ENCODE measurements at regions not wholly inside any gene's neighbourhood (a gene's known extent, or its start where the extent isn't known, plus 50 kb on each side); places are given as distances from the start of the nearest gene placed in this dataset.

GRCh38 chr2:67524777-67525176 is 127.6 kb downstream of the ETAA1 start:
- H3K9me1 ChIP-seq (replicated peaks; ENCODE audit: control insufficient read depth, extremely low read depth, insufficient read depth, low read length) = no peaks in the 10 kb centered on the region
- FAIRE-seq = no peak
- CTCF ChIA-PET = interaction anchor here (1.2 kb wide), 2 partner anchors 22 to 1095 kb away, joined by 3 read pairs; no protein-coding TSS in a partner anchor
- no peaks in the 10 kb centered on the region for H3K4me1 ChIP-seq (ENCODE audit: control insufficient read depth, extremely low read depth, insufficient read depth, low read length)
- H3K4me3 ChIP-seq (replicated peaks in 1 of 3; ENCODE audit: insufficient read depth in 1 of 3, low read depth in 1 of 3, low read length in 3 of 3) = no peak overlapping the region
- H3K79me2 ChIP-seq (ENCODE audit: control insufficient read depth, insufficient read depth, low read length) = no peaks in the 10 kb centered on the region
- no peaks in the 10 kb centered on the region for H3K36me3 ChIP-seq (ENCODE audit: control insufficient read depth in 2 of 2, extremely low read depth in 1 of 2, insufficient read depth in 2 of 2, low read length in 2 of 2)
- BruUV-seq (replicated peaks) = no TSS peak
- no peak overlapping the region for H3K27ac ChIP-seq (ENCODE audit: insufficient read depth, low read depth, low read length)
- dilution Hi-C loops (cut with MboI; ENCODE audit: extremely low pct_ligation_motif_present, low sequenced_read_pairs) = no loop called here
- POLR2A ChIA-PET = no interaction called here
- no peaks in the 10 kb centered on the region for H3K9me3 ChIP-seq (replicated peaks; ENCODE audit: control insufficient read depth, insufficient read depth, low read length)
- H3K9ac ChIP-seq (replicated peaks; ENCODE audit: extremely low read depth, insufficient read depth, low read length) = no peak overlapping the region
- no peak overlapping the region for H3K4me2 ChIP-seq (ENCODE audit: insufficient read depth, low read length)
- intact Hi-C loops (cut with micrococcal nuclease) = no loop called here
- H4K20me1 ChIP-seq (replicated peaks; ENCODE audit: control insufficient read depth, extremely low read depth, insufficient read depth, low read length) = no peaks in the 10 kb centered on the region
- TF ChIP-seq POLR2A (IDR thresholded peaks at IDR 0.05; ENCODE audit: low read depth, low read length) (no peak), CTCF (IDR thresholded peaks at IDR 0.05; ENCODE audit: extremely low read depth in 1 of 2, insufficient read depth in 1 of 2, low read depth in 1 of 2, low read length in 2 of 2) (no peak), MYC (IDR thresholded peaks at IDR 0.05; ENCODE audit: low read depth, low read length) (no peak), EZH2 (IDR thresholded peaks at IDR 0.05; ENCODE audit: borderline replicate concordance, low read depth, low read length, severe bottlenecking) (no peak), POLR2AphosphoS5 (IDR thresholded peaks at IDR 0.05; ENCODE audit: insufficient read depth, low read depth, low read length) (no peak), MAX (IDR thresholded peaks at IDR 0.05; ENCODE audit: insufficient read depth, insufficient read length) (no peak), JUN (IDR thresholded peaks at IDR 0.05; ENCODE audit: borderline replicate concordance, insufficient read depth, insufficient read length, low read depth) (no peak), FOS (IDR thresholded peaks at IDR 0.05; ENCODE audit: borderline replicate concordance, insufficient read depth, low read length) (no peak), GATA2 (IDR thresholded peaks at IDR 0.05; ENCODE audit: insufficient read depth, insufficient read length, low read depth, low read length) (no peak)
- DNase-seq (ENCODE audit: low read depth, low spot score) = no peak
- H2AFZ ChIP-seq (ENCODE audit: low read depth, low read length) = no peak overlapping the region
- H3K27me3 ChIP-seq (ENCODE audit: control insufficient read depth in 2 of 2, insufficient read depth in 2 of 2, low read length in 2 of 2) = no peaks in the 10 kb centered on the region
